Spleen (tissue), 11 donors: ENCODE measurements at regions not wholly inside any gene's neighbourhood (a gene's known extent, or its start where the extent isn't known, plus 50 kb on each side); places are given as distances from the start of the nearest gene placed in this dataset.

Source experiments
- DNase-seq: peaks from one replicate; pipeline ENCODE4 v3.0.0-alpha.2; 2020
- H3K27ac ChIP-seq, 8 donors: fragments of 200-600 bp; sonication (generic) in 7 of 8; 1 replicate in 4 of 8; 2 replicates in 4 of 8; pipeline versions ENCODE4 v1.5.0 to v1.8.0; 2016 to 2021; ENCODE audit warnings: inconsistent platforms in 4 of 8, mild to moderate bottlenecking in 4 of 8, moderate library complexity in 1 of 8
- H3K27me3 ChIP-seq, 7 donors: fragments of 200-600 bp; sonication (generic) in 6 of 7; replicated peaks in 1 of 7; 1 replicate in 4 of 7; 2 replicates in 3 of 7; pipeline versions ENCODE4 v1.5.0 to v1.8.0; 2016 to 2021; ENCODE audit warnings: inconsistent platforms in 3 of 7, mild to moderate bottlenecking in 1 of 7
- H3K36me3 ChIP-seq, 6 donors: fragments of 200-600 bp; sonication (generic) in 5 of 6; 1 replicate in 4 of 6; 2 replicates in 2 of 6; pipeline versions ENCODE4 v1.5.0 to v1.8.0; 2016 to 2021; ENCODE audit warnings: inconsistent platforms in 2 of 6
- H3K4me1 ChIP-seq, 6 donors: fragments of 200-600 bp; sonication (generic) in 5 of 6; 1 replicate in 3 of 6; 2 replicates in 3 of 6; pipeline versions ENCODE4 v1.5.0 to v1.8.0; 2016 to 2021; ENCODE audit warnings: inconsistent platforms in 3 of 6
- H3K4me3 ChIP-seq, 8 donors: fragments of 200-600 bp; sonication (generic) in 7 of 8; 1 replicate in 4 of 8; 2 replicates in 4 of 8; pipeline versions ENCODE4 v1.5.0 to v1.8.0; 2016 to 2021; ENCODE audit warnings: inconsistent platforms in 4 of 8, mild to moderate bottlenecking in 4 of 8, moderate library complexity in 2 of 8
- H3K9me3 ChIP-seq, 8 donors: fragments of 200-600 bp; sonication (generic) in 7 of 8; 1 replicate in 4 of 8; 2 replicates in 4 of 8; pipeline versions ENCODE4 v1.5.0 to v1.8.0; 2016 to 2021; ENCODE audit warnings: inconsistent platforms in 4 of 8
- POLR2A ChIP-seq, 3 donors: fragments of 450-650 bp; IDR thresholded peaks; one replicate each; pipeline ENCODE4 v1.5.1; 2017; ENCODE audit warnings: antibody characterized with exemption in 3 of 3, mild to moderate bottlenecking in 1 of 3
- POLR2AphosphoS5 ChIP-seq, 3 donors: sonication (generic); formaldehyde crosslinking; IDR thresholded peaks; one replicate each; pipeline ENCODE4 v1.5.1; 2017; ENCODE audit warnings: antibody characterized with exemption in 3 of 3
- WGBS, 5 donors: extraction: QIAGEN DNeasy Blood & Tissue Kit in 3 of 5; methylation state at CpG; one replicate each; pipeline versions ENCODE4 v1.1.5 to v1.1.7; 2013 to 2018; 5-methylcytosine and 5-hydroxymethylcytosine counted together
- intact Hi-C: fragments of 100-400 bp; cut with DNase I; formaldehyde crosslinking; loops from one replicate; pipeline ENCODE4 v1.15.0; 2023; ENCODE audit warnings: low total_unique reads
- TF ChIP-seq, protein P1 (sequence below), 11 experiments: fragments of 200-600 bp in 7 of 11; fragments of 450-650 bp in 4 of 11; sonication (generic) in 4 of 11; IDR thresholded peaks in 8 of 11; conservative IDR thresholded peaks in 3 of 11; 1 replicate in 7 of 11; 2 replicates in 4 of 11; pipeline versions ENCODE4 v1.4.0 to v1.8.0; 2016 to 2021; ENCODE audit warnings: antibody characterized with exemption in 11 of 11, inconsistent platforms in 4 of 11, mild to moderate bottlenecking in 1 of 11
- donor health status: healthy with polysubstance abuse.
- donor health status: DM: no; HTN: no; CAD: no; lungs with moderate emphysema.
- donor health status: DM: no; HTN: no; CAD: no.
- donor health status: Bipolar disorder and iron deficiency.
- donor health status: healthy.
- donor health status: DM: no; HTN: no; CAD: no.
- donor health status: DM: yes; HTN: yes; CAD: no.

- H3K9me3 ChIP-seq = no peaks in the 10 kb centered on the region
- intact Hi-C loops = no loop called here
- no peak for TF ChIP-seq POLR2A (IDR thresholded peaks at IDR 0.05)
- TF ChIP-seq, protein P1, sequence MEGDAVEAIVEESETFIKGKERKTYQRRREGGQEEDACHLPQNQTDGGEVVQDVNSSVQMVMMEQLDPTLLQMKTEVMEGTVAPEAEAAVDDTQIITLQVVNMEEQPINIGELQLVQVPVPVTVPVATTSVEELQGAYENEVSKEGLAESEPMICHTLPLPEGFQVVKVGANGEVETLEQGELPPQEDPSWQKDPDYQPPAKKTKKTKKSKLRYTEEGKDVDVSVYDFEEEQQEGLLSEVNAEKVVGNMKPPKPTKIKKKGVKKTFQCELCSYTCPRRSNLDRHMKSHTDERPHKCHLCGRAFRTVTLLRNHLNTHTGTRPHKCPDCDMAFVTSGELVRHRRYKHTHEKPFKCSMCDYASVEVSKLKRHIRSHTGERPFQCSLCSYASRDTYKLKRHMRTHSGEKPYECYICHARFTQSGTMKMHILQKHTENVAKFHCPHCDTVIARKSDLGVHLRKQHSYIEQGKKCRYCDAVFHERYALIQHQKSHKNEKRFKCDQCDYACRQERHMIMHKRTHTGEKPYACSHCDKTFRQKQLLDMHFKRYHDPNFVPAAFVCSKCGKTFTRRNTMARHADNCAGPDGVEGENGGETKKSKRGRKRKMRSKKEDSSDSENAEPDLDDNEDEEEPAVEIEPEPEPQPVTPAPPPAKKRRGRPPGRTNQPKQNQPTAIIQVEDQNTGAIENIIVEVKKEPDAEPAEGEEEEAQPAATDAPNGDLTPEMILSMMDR (IDR thresholded peaks at IDR 0.05 in 8 of 11, conservative IDR thresholded peaks at IDR 0.05 in 3 of 11) = no peak
- no peak for TF ChIP-seq POLR2AphosphoS5 (IDR thresholded peaks at IDR 0.05)
- WGBS, 5 donors = 95 to 97% (median 97%) methylated on average over 5 of the region's 5 CpGs
- no peak for DNase-seq
- H3K27ac ChIP-seq = no peak overlapping the region
- H3K4me3 ChIP-seq = no peak overlapping the region
- peaks cover 15 to 33% (median 21%) of the 10 kb centered on the region in 6 donors for H3K4me1 ChIP-seq
- no peaks in the 10 kb centered on the region for H3K36me3 ChIP-seq
- peaks cover 0 to 21% (median 0%) of the 10 kb centered on the region in 7 donors for H3K27me3 ChIP-seq
Measured at GRCh38 chr15:69590932-69591524, 138.4 kb downstream of the RPLP1 start.

DNA sequence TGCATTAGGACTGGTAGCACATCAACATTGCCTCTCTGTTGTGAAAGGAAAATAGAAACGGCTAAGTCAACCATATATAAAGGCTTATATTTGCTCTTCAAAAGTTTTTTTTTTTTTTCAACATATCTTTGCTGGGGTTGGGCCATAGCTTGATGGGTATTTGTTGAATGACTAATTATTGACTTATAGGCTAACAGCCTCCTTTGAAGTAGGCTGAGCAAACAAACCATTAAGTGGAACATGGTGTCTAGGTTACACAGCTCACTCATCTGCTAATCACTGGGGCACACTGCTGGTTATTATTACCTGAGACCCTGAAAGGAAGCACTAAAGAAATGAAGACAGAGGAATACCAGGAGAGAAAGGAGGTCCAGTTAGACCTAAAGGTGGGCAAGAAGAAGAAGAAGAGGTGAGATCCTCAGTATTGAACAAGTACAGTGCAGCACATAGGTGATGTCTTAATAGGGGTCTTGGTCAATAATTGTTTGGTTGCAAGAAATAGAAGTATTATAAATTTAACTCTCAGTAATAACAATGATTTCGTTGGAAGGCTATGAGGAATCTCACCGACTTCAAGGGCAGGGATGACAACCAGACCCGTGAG lies 139.4 kb downstream of the RPLP1 start:
- Histone ChIP-seq H3K36me3 (no peaks in the 10 kb centered on the region), H3K4me1 (peaks cover 15 to 40% (median 23%) of the 10 kb centered on the region in 6 donors), H3K9me3 (no peaks in the 10 kb centered on the region), H3K4me3 (no peak overlapping the region), H3K27ac (no peak overlapping the region), H3K27me3 (peaks cover 0 to 30% (median 0%) of the 10 kb centered on the region in 7 donors)
- 87 to 94% (median 90%) methylated on average over 4 of the region's 4 CpGs for WGBS, 5 donors
- intact Hi-C loops = no loop called here
- TF ChIP-seq POLR2AphosphoS5 (IDR thresholded peaks at IDR 0.05) = no peak
- no peak for TF ChIP-seq POLR2A (IDR thresholded peaks at IDR 0.05)
- TF ChIP-seq, protein P1 (IDR thresholded peaks at IDR 0.05 in 8 of 11, conservative IDR thresholded peaks at IDR 0.05 in 3 of 11) = no peak
- no peak for DNase-seq

- H3K9me3 ChIP-seq = no peaks in the 10 kb centered on the region
- WGBS, 5 donors = 85 to 94% (median 92%) methylated on average over 2 of the region's 2 CpGs
- no peaks in the 10 kb centered on the region for H3K36me3 ChIP-seq
- no peak for DNase-seq
- peaks cover 0 to 39% (median 0%) of the 10 kb centered on the region in 7 donors for H3K27me3 ChIP-seq
- intact Hi-C loops = no loop called here
- peaks cover 15 to 38% (median 23%) of the 10 kb centered on the region in 6 donors for H3K4me1 ChIP-seq
- H3K4me3 ChIP-seq = no peak overlapping the region
- H3K27ac ChIP-seq = no peak overlapping the region
- TF ChIP-seq POLR2AphosphoS5 (IDR thresholded peaks at IDR 0.05) (no peak), POLR2A (IDR thresholded peaks at IDR 0.05) (no peak)
- TF ChIP-seq, protein P1 (IDR thresholded peaks at IDR 0.05 in 8 of 11, conservative IDR thresholded peaks at IDR 0.05 in 3 of 11) = no peak
Measured at GRCh38 chr15:69592954-69593353, 140.3 kb downstream of the RPLP1 start.

DNA sequence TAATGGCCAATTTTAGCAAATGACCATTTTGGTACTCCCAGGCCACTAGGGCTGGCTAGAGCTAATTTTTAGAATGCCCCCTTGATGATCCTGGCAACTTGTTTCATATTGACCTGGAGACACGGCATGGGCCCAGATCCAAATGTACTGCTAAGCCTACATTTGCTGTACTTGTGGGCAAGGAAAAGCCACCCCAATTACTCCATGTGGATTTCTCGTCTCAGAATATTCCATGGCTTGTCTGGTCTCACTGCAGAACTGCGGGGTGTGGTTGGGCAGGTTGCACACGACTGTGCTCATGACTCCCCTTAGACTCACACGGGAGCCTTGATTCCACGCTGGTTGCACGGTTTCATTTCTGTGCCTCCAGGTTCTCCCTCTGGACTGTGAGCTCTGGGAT lies 140.9 kb downstream of the RPLP1 start:
- 90 to 96% (median 93%) methylated on average over 7 of the region's 7 CpGs for WGBS, 5 donors
- Histone ChIP-seq H3K27me3 (peaks cover 0 to 44% (median 0%) of the 10 kb centered on the region in 7 donors), H3K9me3 (no peaks in the 10 kb centered on the region), H3K4me3 (no peak overlapping the region), H3K27ac (peak overlapping the region in 1 of 8 donors; percentile 59), H3K4me1 (peaks cover 15 to 33% (median 23%) of the 10 kb centered on the region in 6 donors), H3K36me3 (no peaks in the 10 kb centered on the region)
- intact Hi-C loops = no loop called here
- DNase-seq = no peak
- TF ChIP-seq, protein P1 (IDR thresholded peaks at IDR 0.05 in 8 of 11, conservative IDR thresholded peaks at IDR 0.05 in 3 of 11) = no peak
- no peak for TF ChIP-seq POLR2AphosphoS5 (IDR thresholded peaks at IDR 0.05)
- TF ChIP-seq POLR2A (IDR thresholded peaks at IDR 0.05) = no peak
